HG03469 (cell line): ENCODE measurements at regions not wholly inside any gene's neighbourhood (a gene's known extent, or its start where the extent isn't known, plus 50 kb on each side); places are given as distances from the start of the nearest gene placed in this dataset.

Source experiments
- ATAC-seq: cut with Tn5 transposase; IDR thresholded peaks from one replicate; pipeline ENCODE4 v1.9.1; 2021; ENCODE audit warnings: mild to moderate bottlenecking, moderate library complexity, moderate number of reproducible peaks; ENCODE audit not compliant: unreplicated experiment

DNA sequence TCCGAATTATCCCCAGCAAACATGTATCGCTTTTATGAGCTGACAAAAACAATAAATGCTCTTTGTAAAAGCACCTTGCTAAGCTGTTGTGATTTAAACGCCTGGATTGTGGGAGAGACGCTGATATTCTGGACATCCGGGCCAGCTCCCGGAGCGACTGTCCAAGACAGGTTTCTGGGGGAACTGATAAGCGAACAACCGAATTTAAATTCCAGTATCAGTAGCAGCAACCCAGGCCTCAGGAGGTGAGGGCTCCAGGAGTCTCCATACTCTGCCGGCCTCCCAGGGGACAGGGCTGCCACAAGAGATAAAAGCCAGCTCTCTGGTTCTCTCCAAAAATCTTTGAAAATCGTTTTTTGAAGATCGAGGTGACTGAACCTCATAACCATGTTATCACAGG lies 50.3 kb upstream of the VSTM2B start:
- ATAC-seq: no peak
